LNCaP clone FGC (cell line): ENCODE measurements at regions not wholly inside any gene's neighbourhood (a gene's known extent, or its start where the extent isn't known, plus 50 kb on each side); places are given as distances from the start of the nearest gene placed in this dataset.

Experiments
- DNase-seq: peaks from one replicate; pipeline ENCODE4 v3.0.0-alpha.2; 2011; ENCODE audit warnings: low read depth
- H3K4me3 ChIP-seq: 2 replicates; pipeline ENCODE4 v1.5.1; 2011; ENCODE audit warnings: mild to moderate bottlenecking, low read depth, low read length, control low read depth
- CTCF ChIP-seq: IDR thresholded peaks from 2 replicates; pipeline ENCODE4 v1.5.1; 2012; ENCODE audit warnings: mild to moderate bottlenecking; ENCODE audit not compliant: control insufficient read depth, insufficient read depth; ENCODE audit errors: extremely low read depth

- TF ChIP-seq CTCF = no peak
- no peak overlapping the region for H3K4me3 ChIP-seq
Observed at GRCh38 chr4:152097371-152097770, 336.6 kb upstream of the GATB start.

GRCh38 chr4:152095701-152096070 is 334.9 kb upstream of the GATB start:
- H3K4me3 ChIP-seq = no peak overlapping the region
- DNase-seq = no peak
- no peak for TF ChIP-seq CTCF

More at GRCh38 chr4:152097371-152097770, 336.6 kb upstream of the GATB start:
- DNase-seq = no peak

- DNase-seq = peak; percentile 93
- H3K4me3 ChIP-seq = peak overlapping the region; percentile 10
Observed at GRCh38 chr4:152094970-152095700, 334.3 kb upstream of the GATB start.

GRCh38 chr4:152091405-152091804 is 330.6 kb upstream of the GATB start:
- no peak for DNase-seq
- no peak for TF ChIP-seq CTCF
- no peak overlapping the region for H3K4me3 ChIP-seq

More at GRCh38 chr4:152094970-152095700, 334.3 kb upstream of the GATB start:
- TF ChIP-seq CTCF = no peak

- DNase-seq = no peak
- TF ChIP-seq CTCF = no peak
Observed at GRCh38 chr4:152090543-152090942, 329.7 kb upstream of the GATB start.

GRCh38 chr4:152089584-152089983 is 328.8 kb upstream of the GATB start:
- no peak overlapping the region for H3K4me3 ChIP-seq
- no peak for TF ChIP-seq CTCF
- DNase-seq = no peak

More at GRCh38 chr4:152090543-152090942, 329.7 kb upstream of the GATB start:
- H3K4me3 ChIP-seq = no peak overlapping the region

- H3K4me3 ChIP-seq = no peak overlapping the region
- DNase-seq = no peak
- TF ChIP-seq CTCF = no peak
Observed at GRCh38 chr4:152087335-152087734, 326.5 kb upstream of the GATB start.
